HG02623 (cell line): ENCODE measurements at regions not wholly inside any gene's neighbourhood (a gene's known extent, or its start where the extent isn't known, plus 50 kb on each side); places are given as distances from the start of the nearest gene placed in this dataset.
A peak's percentile ranks its signal among the peaks of the same experiment; 100 is the strongest.
"Not testable (repeated sequence)": the region's sequence is repeated elsewhere in the genome, so short reads cannot be mapped to it uniquely, and the experiment has no call there.

Experiments
- ATAC-seq: cut with Tn5 transposase; IDR thresholded peaks from one replicate; pipeline ENCODE4 v1.9.1; 2021; ENCODE audit warnings: moderate library complexity; ENCODE audit not compliant: unreplicated experiment

DNA sequence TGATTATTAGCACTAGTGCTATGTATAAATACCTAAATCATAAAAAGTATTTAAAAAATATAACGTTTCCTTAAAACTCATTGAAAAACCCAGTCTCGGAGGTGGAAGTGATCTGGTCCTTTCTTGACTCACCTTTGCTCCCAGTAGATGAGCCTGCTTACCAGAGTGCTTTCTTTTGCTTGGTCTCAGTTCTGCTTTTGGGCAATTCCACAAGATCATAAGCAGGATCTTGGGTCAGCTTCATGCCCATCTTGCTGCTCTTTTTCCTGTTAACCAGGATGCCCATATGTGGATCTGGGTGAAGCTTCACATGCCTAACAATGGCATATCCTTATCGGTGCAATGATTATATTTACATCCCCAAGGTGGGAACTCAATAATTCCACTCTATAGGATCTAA lies 332.1 kb upstream of the FAM98A start:
- ATAC-seq, result no peak

- ATAC-seq, result peak; percentile 90
Measured at GRCh38 chr2:33929467-33929866, 330.4 kb upstream of the FAM98A start.

- ATAC-seq, result no peak
Measured at GRCh38 chr2:33927756-33928155, 328.7 kb upstream of the FAM98A start.

DNA sequence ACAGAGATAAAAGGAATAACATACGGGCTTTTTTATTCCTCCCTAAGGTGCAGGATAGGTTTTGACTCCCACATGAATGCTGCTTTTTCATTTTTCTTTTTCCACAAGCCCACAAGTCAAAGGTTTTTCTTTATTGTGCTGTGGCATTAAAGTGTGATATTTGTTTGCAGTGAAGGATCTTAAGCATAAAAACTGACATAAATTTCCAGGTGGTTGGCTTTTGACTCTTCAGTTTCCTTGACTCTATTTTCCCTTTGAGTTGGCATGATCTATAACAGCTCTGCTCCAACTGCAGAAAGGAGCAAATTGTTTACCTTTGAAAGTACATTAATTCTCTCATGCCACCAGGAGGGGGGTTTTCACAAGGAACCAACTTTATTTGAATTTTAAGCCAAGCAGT lies 326.2 kb upstream of the FAM98A start:
- no peak for ATAC-seq

GRCh38 chr2:33924586-33925169 lies 325.6 kb upstream of the FAM98A start:
- no peak for ATAC-seq

DNA sequence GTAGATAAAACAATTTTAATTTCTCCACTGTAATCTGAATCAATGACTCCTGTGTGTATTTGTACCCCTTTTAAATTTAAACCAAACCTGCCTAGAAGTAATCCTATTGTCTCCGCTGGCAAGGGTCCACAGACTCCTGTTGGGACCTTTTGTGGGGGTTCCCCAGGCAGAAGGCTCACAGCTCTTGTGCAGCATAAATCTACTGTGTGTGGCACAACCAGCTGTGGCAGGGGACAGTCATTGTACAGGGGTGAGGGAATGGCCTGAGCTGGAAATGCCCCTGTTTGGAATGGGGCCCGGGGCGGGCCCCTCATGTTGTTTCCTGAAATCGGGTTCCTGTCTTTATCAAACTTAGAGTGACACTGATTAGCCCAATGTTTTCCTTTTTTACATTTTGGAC lies 318.2 kb upstream of the FAM98A start:
- ATAC-seq, result no peak

DNA sequence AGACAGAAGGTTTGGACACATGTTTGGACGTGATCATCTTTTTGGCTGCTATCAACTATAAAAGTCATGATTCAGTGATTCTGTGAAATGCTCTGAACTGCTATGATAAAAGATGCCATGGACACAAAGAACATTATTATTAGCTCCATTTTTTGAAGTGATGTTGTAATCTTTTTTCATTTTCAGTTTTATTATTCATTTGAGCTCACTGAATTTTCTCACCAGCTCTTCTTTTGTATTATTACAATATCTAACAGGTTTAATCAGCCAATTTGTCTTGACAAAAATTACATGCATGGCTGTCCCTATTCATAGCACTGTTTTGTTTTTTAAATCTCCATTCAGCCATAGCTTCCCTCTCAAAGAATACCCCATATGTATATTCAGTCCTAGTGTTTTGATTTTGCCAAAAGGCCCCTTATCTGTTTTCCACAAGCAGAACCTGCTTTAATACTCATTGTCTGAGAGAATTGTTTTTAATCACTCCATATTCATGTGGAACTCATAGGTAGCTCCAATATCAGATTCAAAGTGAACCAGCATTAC lies 314.0 kb upstream of the FAM98A start:
- no peak for ATAC-seq

GRCh38 chr2:33911327-33911726 lies 312.2 kb upstream of the FAM98A start:
- no peak for ATAC-seq

- ATAC-seq, result no peak
Measured at GRCh38 chr2:33909945-33910695, 311.0 kb upstream of the FAM98A start.

- ATAC-seq, result no peak
Measured at GRCh38 chr2:33907866-33908265, 308.8 kb upstream of the FAM98A start.

DNA sequence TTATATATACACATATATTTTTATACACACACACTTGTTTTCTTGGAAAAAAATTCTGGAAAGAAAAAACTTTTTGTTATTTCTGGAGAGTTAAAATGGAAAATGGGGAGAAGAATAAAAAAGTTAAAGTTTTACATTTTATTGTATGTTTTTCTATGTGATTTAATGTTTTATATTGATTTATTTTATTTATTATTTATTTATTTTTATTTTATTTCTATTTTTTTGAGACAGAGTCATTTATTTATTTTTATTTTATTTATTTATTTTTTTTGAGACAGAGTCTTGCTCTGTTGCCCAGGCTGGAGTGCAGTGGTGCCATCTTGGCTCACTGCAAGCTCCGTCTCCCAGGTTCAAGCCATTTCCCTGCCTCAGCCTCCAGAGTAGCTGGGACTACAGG lies 307.0 kb upstream of the FAM98A start:
- ATAC-seq, result not testable (repeated sequence)

GRCh38 chr2:33904801-33905200 lies 305.7 kb upstream of the FAM98A start:
- no peak for ATAC-seq

GRCh38 chr2:33903701-33904100 lies 304.6 kb upstream of the FAM98A start:
- no peak for ATAC-seq

GRCh38 chr2:33903215-33903614 lies 304.1 kb upstream of the FAM98A start:
- ATAC-seq, result no peak

DNA sequence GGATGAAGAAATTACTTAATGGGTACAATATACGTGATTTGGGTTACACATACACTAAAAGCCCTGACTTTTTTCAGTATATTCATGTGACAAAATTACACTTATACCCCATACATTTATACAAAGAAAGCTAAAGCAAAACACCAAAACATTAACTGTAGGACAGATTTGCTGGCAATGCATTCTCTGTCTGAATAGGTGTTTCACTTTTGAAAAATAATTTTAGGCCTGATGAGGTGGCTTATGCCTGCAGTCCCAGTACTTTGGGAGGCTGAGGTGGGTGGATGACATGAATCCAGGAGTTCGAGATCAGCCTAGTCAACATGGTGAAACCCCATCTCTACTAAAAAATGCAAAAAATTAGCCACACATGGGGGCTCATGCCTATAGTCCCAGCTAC lies 301.5 kb upstream of the FAM98A start:
- no peak for ATAC-seq

- no peak for ATAC-seq
Measured at GRCh38 chr2:33897741-33898140, 298.6 kb upstream of the FAM98A start.

- no peak for ATAC-seq
Measured at GRCh38 chr2:33893824-33894223, 294.7 kb upstream of the FAM98A start.

DNA sequence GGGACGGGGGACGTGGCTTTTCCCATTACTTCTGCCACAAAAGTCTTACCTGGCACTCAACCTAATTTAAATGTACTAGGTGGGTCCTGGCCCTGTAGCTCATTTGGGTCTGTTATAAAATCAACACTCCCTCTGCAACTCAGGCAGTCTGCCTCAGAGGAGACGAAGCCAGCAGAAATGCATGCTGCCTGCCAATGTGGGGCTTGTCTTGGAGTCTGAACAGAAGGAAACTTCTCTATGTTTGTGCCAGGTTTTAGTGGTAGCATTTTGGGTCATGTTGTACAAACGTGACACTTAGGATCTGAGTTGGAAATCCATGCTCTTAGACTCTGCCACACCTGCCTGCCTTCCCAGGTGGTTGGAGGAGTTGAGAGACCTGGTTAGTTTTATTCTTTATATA lies 292.5 kb upstream of the FAM98A start:
- ATAC-seq, result no peak

GRCh38 chr2:33890686-33891085 lies 291.6 kb upstream of the FAM98A start:
- ATAC-seq, result no peak

DNA sequence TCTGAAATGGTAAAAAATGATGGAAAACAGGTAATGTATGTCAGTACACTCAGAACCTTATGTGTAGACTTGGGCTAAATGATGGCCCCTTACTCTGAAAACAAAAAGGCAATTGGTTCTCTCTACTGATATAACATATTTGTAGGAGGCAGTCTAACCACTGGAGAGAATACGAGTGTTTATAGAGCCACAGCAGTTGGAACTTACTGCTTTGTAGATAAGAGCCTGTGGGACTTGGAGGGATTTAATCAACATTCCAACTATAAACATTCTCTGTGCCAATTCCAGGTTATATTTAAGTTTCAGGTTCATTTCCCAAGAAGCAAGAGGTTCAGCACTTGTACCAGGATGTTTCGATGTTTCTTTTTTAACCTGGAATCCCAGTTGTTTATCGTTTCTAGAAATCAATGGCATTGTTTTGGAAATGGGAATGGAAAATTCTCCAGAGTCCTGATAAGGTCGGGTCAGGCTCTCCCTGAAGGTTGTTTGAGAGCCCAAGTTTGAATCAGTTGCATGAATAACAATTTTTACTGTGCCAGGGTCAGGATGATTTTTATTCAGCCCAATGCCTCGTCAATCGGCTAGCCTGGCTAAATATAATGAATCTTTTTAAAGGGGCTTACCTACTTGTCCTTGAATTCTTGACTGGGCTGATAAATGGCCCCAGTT lies 278.4 kb upstream of the FAM98A start:
- no peak for ATAC-seq

DNA sequence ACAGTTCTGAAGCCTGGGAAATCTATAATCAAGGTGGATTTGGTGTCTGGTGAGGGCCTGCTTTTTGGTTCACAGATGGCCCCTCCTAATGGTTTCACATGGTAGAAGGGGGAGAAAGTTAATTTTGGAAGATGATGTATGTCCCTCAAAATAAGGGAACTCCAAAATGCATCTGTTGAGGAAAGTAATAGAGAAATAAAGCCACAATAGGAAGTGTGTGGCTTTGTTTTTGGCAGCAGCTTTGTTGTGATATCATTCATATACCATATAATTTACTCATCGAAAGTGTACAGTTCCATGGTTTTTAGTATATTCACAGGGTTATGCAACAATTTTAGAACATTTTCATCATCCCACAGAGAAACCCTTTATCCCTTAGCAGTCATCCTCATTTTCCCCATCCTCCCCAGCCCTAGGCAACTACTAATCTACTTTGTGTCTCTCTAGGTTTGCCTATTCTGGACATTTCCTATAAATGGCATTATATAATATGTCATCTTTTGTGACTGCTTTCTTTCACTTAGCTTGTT lies 274.0 kb upstream of the FAM98A start:
- ATAC-seq, result no peak
